ENCODE measurements at regions not wholly inside any gene's neighbourhood (a gene's known extent, or its start where the extent isn't known, plus 50 kb on each side); places are given as distances from the start of the nearest gene placed in this dataset.
"Not testable (repeated sequence)": the region's sequence is repeated elsewhere in the genome, so short reads cannot be mapped to it uniquely, and the experiment has no call there.

DNA sequence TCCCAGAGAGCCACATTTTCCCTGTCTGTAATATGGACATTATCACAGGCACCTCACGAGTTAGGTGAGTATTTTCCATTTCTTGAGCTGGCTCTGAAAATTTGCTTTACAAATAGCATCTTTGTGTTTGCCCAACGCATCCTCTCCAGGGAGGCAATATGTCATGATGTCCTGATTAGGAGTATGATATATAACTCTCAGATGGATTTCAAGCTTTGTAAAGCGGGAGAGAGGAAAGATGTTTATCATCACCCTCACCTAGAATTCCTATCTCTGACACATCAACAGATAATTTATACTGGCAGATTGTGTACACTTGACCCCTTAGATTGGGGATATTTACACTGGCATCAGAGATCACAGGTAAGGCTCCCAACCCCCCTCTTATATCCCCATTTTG is 730.7 kb upstream of the RGS18 start:
- H4K20me1 ChIP-seq (ENCODE audit: control insufficient read depth, insufficient read depth, low read depth, low read length), result no peaks in the 10 kb centered on the region
- no peak overlapping the region for H3K27ac ChIP-seq (ENCODE audit: low read depth, low read length)
- H3K4me2 ChIP-seq (ENCODE audit: low read length), result no peak overlapping the region
- H3K9me2 ChIP-seq (replicated peaks; ENCODE audit: control insufficient read depth, low read length), result no peaks in the 10 kb centered on the region
- no peaks in the 10 kb centered on the region for H3K36me3 ChIP-seq (ENCODE audit: control insufficient read depth, low read length)
- no peak for TF ChIP-seq EZH2phosphoT487 (IDR thresholded peaks at IDR 0.05; ENCODE audit: borderline replicate concordance, low read length)
- TF ChIP-seq CTCF (IDR thresholded peaks at IDR 0.05; ENCODE audit: low read depth, low read length, poor library complexity, severe bottlenecking), result no peak
- no peaks in the 10 kb centered on the region for H3F3A ChIP-seq (ENCODE audit: control insufficient read depth, insufficient read depth)
- no peak overlapping the region for H3K4me3 ChIP-seq (ENCODE audit: low read length)
- H3K27me3 ChIP-seq (ENCODE audit: control insufficient read depth, low read length), result no peaks in the 10 kb centered on the region
- no peaks in the 10 kb centered on the region for H3K79me2 ChIP-seq (ENCODE audit: control insufficient read depth, low read length)
- H3K9me3 ChIP-seq (ENCODE audit: control insufficient read depth, insufficient read depth, low read length), result no peaks in the 10 kb centered on the region
- H3K4me1 ChIP-seq (ENCODE audit: control insufficient read depth, low read length), result no peaks in the 10 kb centered on the region

DNA sequence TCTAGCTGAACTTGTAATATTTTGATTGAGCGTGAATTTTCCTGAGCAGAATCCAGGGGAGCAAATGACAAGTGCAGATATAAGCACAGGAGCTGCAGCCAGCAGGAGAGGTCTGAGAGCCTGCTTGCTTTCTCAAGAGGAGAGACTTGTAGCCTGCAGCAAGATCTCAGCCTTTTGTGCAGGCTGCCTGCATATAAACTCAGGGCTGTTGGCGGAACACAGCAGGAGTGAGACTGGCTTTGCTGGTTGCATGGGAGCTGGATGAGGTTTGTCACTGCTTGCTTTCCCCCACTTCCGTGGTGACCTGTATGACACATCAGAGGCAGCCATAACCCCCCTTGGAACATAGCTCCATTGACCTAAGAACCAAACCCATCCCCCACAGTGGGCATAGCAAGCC is 725.4 kb upstream of the RGS18 start:
- Histone ChIP-seq H3K27ac (ENCODE audit: low read depth, low read length) (no peak overlapping the region), H3K4me3 (ENCODE audit: low read length) (no peak overlapping the region), H3K4me2 (ENCODE audit: low read length) (no peak overlapping the region), H3K4me1 (ENCODE audit: control insufficient read depth, low read length) (no peaks in the 10 kb centered on the region), H4K20me1 (ENCODE audit: control insufficient read depth, insufficient read depth, low read depth, low read length) (no peaks in the 10 kb centered on the region), H3K9me2 (replicated peaks; ENCODE audit: control insufficient read depth, low read length) (no peaks in the 10 kb centered on the region), H3K9me3 (ENCODE audit: control insufficient read depth, insufficient read depth, low read length) (no peaks in the 10 kb centered on the region), H3K27me3 (ENCODE audit: control insufficient read depth, low read length) (no peaks in the 10 kb centered on the region), H3F3A (ENCODE audit: control insufficient read depth, insufficient read depth) (no peaks in the 10 kb centered on the region), H3K36me3 (ENCODE audit: control insufficient read depth, low read length) (no peaks in the 10 kb centered on the region), H3K79me2 (ENCODE audit: control insufficient read depth, low read length) (no peaks in the 10 kb centered on the region)
- TF ChIP-seq EZH2phosphoT487 (IDR thresholded peaks at IDR 0.05; ENCODE audit: borderline replicate concordance, low read length), result no peak
- TF ChIP-seq CTCF (IDR thresholded peaks at IDR 0.05; ENCODE audit: low read depth, low read length, poor library complexity, severe bottlenecking), result no peak

DNA sequence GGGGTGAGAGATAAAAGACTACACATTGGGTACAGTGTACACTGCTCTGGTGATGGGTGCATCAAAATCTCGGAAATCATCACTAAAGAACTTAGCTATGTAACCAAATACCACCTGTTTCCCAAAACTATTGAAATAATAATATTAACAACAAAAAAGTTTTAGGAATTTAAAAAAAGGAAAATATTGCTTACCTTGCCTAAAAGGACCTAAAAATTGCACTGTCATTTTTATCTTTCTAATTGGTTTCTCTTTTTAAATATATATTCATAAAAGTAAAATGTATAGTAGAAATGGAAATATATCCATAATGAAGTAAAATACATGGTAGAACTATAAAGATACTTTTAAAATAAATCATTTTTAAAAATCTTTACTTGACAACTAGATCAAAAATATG is 719.3 kb upstream of the RGS18 start:
- no peak overlapping the region for H3K27ac ChIP-seq (ENCODE audit: low read depth, low read length)
- TF ChIP-seq EZH2phosphoT487 (IDR thresholded peaks at IDR 0.05; ENCODE audit: borderline replicate concordance, low read length) (no peak), CTCF (IDR thresholded peaks at IDR 0.05; ENCODE audit: low read depth, low read length, poor library complexity, severe bottlenecking) (no peak)
- no peaks in the 10 kb centered on the region for H3K79me2 ChIP-seq (ENCODE audit: control insufficient read depth, low read length)
- no peaks in the 10 kb centered on the region for H3K4me1 ChIP-seq (ENCODE audit: control insufficient read depth, low read length)
- no peaks in the 10 kb centered on the region for H3K9me3 ChIP-seq (ENCODE audit: control insufficient read depth, insufficient read depth, low read length)
- H3K9me2 ChIP-seq (replicated peaks; ENCODE audit: control insufficient read depth, low read length), result no peaks in the 10 kb centered on the region
- no peaks in the 10 kb centered on the region for H4K20me1 ChIP-seq (ENCODE audit: control insufficient read depth, insufficient read depth, low read depth, low read length)
- H3F3A ChIP-seq (ENCODE audit: control insufficient read depth, insufficient read depth), result no peaks in the 10 kb centered on the region
- no peak overlapping the region for H3K4me3 ChIP-seq (ENCODE audit: low read length)
- H3K4me2 ChIP-seq (ENCODE audit: low read length), result no peak overlapping the region
- H3K36me3 ChIP-seq (ENCODE audit: control insufficient read depth, low read length), result no peaks in the 10 kb centered on the region
- no peaks in the 10 kb centered on the region for H3K27me3 ChIP-seq (ENCODE audit: control insufficient read depth, low read length)

DNA sequence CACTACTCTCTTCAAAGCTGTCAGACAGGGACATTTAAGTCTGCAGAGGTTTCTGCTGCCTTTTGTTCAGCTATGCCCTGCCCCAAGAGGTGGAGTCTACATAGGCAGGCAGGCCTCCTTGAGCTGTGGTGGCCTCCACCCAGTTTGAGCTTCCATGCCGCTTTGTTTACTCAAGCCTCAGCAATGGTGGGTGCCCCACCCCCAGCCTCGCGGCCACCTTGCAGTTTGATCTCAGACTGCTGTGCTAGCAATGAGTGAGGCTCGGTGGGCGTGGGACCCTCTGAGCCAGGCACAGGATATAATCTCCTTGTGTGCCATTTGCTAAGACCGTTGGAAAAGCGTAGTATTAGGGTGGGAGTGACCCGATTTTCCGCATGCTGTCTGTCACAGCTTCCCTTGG is 710.0 kb upstream of the RGS18 start:
- not testable (repeated sequence) for H3K27ac ChIP-seq (ENCODE audit: low read depth, low read length); H4K20me1 ChIP-seq (ENCODE audit: control insufficient read depth, insufficient read depth, low read depth, low read length); H3K79me2 ChIP-seq (ENCODE audit: control insufficient read depth, low read length); H3K27me3 ChIP-seq (ENCODE audit: control insufficient read depth, low read length); H3K36me3 ChIP-seq (ENCODE audit: control insufficient read depth, low read length); H3F3A ChIP-seq (ENCODE audit: control insufficient read depth, insufficient read depth); H3K4me1 ChIP-seq (ENCODE audit: control insufficient read depth, low read length); H3K4me3 ChIP-seq (ENCODE audit: low read length); H3K9me2 ChIP-seq (replicated peaks; ENCODE audit: control insufficient read depth, low read length); H3K9me3 ChIP-seq (ENCODE audit: control insufficient read depth, insufficient read depth, low read length); H3K4me2 ChIP-seq (ENCODE audit: low read length)
